Fibroblast of lung (primary cell): ENCODE measurements at regions not wholly inside any gene's neighbourhood (a gene's known extent, or its start where the extent isn't known, plus 50 kb on each side); places are given as distances from the start of the nearest gene placed in this dataset.
A peak's percentile ranks its signal among the peaks of the same experiment; 100 is the strongest.

Experiments
- DNase-seq, 2 donors: peaks; one replicate each; pipeline versions ENCODE4 v3.0.0 to v3.0.0-alpha.2; 2010; ENCODE audit warnings: low read depth in 2 of 2
- H2AFZ ChIP-seq: 2 replicates; pipeline ENCODE4 v1.5.1; 2012; ENCODE audit warnings: low read length, control low read depth, inconsistent platforms
- H3K27ac ChIP-seq: 2 replicates; pipeline ENCODE4 v1.5.1; 2011; ENCODE audit warnings: low read length, control low read depth; ENCODE audit not compliant: insufficient read depth
- H3K27me3 ChIP-seq: 2 replicates; pipeline ENCODE4 v1.5.1; 2011; ENCODE audit warnings: mild to moderate bottlenecking, low read length; ENCODE audit not compliant: control insufficient read depth, insufficient read depth
- H3K36me3 ChIP-seq: 2 replicates; pipeline ENCODE4 v1.5.1; 2011; ENCODE audit warnings: low read length; ENCODE audit not compliant: control insufficient read depth, insufficient read depth
- H3K4me1 ChIP-seq: 2 replicates; pipeline ENCODE4 v1.5.1; 2011; ENCODE audit warnings: low read length; ENCODE audit not compliant: control insufficient read depth, insufficient read depth; ENCODE audit errors: extremely low read depth
- H3K4me2 ChIP-seq: 2 replicates; pipeline ENCODE4 v1.5.1; 2011; ENCODE audit warnings: low read length, control low read depth; ENCODE audit not compliant: insufficient read depth; ENCODE audit errors: extremely low read depth
- H3K4me3 ChIP-seq, 4 experiments: fragments of 200-600 bp in 1 of 4; sonication (generic) in 1 of 4; replicated peaks in 1 of 4; 2 replicates each; pipeline ENCODE4 v1.5.1; 2011 to 2016; ENCODE audit warnings: low read length in 4 of 4, low read depth in 3 of 4, mild to moderate bottlenecking in 3 of 4, control low read depth in 2 of 4, inconsistent platforms in 1 of 4, mixed read lengths in 1 of 4; ENCODE audit not compliant: insufficient read depth in 1 of 4; ENCODE audit errors: control extremely low read depth in 1 of 4
- H3K79me2 ChIP-seq: 2 replicates; pipeline ENCODE4 v1.5.1; 2012; ENCODE audit warnings: mild to moderate bottlenecking, low read length, inconsistent platforms; ENCODE audit not compliant: control insufficient read depth, insufficient read depth
- H3K9ac ChIP-seq: 2 replicates; pipeline ENCODE4 v1.5.1; 2011; ENCODE audit warnings: mild to moderate bottlenecking, low read length, control low read depth; ENCODE audit not compliant: insufficient read depth
- H3K9me3 ChIP-seq: 2 replicates; pipeline ENCODE4 v1.5.1; 2012; ENCODE audit warnings: low read depth, low read length; ENCODE audit not compliant: control insufficient read depth, insufficient read depth
- H4K20me1 ChIP-seq: 2 replicates; pipeline ENCODE4 v1.5.1; 2011; ENCODE audit warnings: low read length; ENCODE audit not compliant: control insufficient read depth, insufficient read depth; ENCODE audit errors: extremely low read depth
- EZH2 ChIP-seq: IDR thresholded peaks from 2 replicates; pipeline ENCODE4 v1.5.1; 2012; ENCODE audit warnings: low read length, control low read depth, mild to moderate bottlenecking; ENCODE audit errors: missing control alignments
- TF ChIP-seq, protein P1 (sequence below), 2 donors: IDR thresholded peaks in 1 of 2; conservative IDR thresholded peaks in 1 of 2; 1 replicate in 1 of 2; 2 replicates in 1 of 2; pipeline ENCODE4 v1.5.1; 2011 to 2012; ENCODE audit warnings: low read length in 2 of 2, control low read depth in 1 of 2, inconsistent platforms in 1 of 2, low read depth in 1 of 2, mild to moderate bottlenecking in 1 of 2

DNA sequence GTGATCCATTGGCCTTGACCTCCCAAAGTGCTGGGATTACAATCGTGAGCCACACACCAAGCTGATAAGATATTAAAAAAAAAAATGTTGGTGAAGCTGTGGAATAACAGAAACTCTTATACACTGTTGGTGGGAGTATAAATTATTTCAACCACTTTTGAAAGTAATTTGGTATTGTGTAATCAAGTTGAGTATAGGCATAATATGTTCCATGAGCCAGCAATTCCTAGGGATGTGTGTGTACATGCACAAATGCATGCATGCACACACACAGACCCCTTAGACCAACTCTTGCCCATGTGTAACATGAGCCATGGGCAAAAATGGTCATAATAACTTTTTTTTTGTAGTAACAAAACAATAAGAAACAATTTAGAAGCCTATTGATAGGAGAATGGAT, 130.2 kb upstream of the ANKRD28 start:
- no peaks in the 10 kb centered on the region for H3K4me1 ChIP-seq
- no peak overlapping the region for H3K4me3 ChIP-seq
- TF ChIP-seq, protein P1, sequence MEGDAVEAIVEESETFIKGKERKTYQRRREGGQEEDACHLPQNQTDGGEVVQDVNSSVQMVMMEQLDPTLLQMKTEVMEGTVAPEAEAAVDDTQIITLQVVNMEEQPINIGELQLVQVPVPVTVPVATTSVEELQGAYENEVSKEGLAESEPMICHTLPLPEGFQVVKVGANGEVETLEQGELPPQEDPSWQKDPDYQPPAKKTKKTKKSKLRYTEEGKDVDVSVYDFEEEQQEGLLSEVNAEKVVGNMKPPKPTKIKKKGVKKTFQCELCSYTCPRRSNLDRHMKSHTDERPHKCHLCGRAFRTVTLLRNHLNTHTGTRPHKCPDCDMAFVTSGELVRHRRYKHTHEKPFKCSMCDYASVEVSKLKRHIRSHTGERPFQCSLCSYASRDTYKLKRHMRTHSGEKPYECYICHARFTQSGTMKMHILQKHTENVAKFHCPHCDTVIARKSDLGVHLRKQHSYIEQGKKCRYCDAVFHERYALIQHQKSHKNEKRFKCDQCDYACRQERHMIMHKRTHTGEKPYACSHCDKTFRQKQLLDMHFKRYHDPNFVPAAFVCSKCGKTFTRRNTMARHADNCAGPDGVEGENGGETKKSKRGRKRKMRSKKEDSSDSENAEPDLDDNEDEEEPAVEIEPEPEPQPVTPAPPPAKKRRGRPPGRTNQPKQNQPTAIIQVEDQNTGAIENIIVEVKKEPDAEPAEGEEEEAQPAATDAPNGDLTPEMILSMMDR (conservative IDR thresholded peaks at IDR 0.05 in 1 of 2, IDR thresholded peaks at IDR 0.05 in 1 of 2; ENCODE audit: low read depth in 1 of 2, low read length in 2 of 2) = no peak
- no peak for TF ChIP-seq EZH2
- H3K27ac ChIP-seq = no peak overlapping the region
- no peak overlapping the region for H3K9ac ChIP-seq
- H3K4me2 ChIP-seq = no peak overlapping the region
- no peak for DNase-seq
- H3K27me3 ChIP-seq = no peaks in the 10 kb centered on the region
- no peak overlapping the region for H2AFZ ChIP-seq
- no peaks in the 10 kb centered on the region for H3K36me3 ChIP-seq
- no peaks in the 10 kb centered on the region for H4K20me1 ChIP-seq
- no peaks in the 10 kb centered on the region for H3K79me2 ChIP-seq
- no peaks in the 10 kb centered on the region for H3K9me3 ChIP-seq

DNA sequence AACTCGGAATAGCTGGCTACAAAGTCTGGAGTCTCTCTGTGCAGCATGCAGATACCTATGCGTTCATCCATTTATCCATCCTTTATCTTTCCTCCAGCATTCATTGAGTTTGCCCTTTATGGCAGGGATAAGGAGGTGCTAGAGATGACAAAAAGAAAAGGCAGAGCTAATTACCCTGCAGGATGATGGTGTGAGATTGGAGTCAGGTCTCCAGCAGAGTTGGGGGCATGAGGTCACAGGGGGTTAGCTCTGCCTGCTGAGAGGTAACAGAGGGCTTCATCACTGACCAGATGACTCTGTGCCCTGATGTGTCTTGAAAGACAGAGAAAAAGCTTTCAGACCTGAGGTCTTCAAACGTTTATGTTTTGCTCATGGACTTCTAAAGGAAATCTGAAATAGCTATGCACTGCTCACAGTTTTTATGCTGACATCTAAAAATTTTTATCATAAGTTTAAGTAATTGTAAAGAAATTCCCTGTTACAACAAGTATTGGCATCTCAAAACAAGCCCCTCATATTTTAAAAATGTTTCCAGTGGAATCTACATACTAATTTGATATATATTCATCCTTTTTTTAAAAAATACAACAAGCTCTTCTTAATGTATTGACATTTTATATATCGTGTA, 132.3 kb upstream of the ANKRD28 start:
- Histone ChIP-seq H4K20me1 (no peaks in the 10 kb centered on the region), H3K4me1 (no peaks in the 10 kb centered on the region), H3K36me3 (no peaks in the 10 kb centered on the region)

DNA sequence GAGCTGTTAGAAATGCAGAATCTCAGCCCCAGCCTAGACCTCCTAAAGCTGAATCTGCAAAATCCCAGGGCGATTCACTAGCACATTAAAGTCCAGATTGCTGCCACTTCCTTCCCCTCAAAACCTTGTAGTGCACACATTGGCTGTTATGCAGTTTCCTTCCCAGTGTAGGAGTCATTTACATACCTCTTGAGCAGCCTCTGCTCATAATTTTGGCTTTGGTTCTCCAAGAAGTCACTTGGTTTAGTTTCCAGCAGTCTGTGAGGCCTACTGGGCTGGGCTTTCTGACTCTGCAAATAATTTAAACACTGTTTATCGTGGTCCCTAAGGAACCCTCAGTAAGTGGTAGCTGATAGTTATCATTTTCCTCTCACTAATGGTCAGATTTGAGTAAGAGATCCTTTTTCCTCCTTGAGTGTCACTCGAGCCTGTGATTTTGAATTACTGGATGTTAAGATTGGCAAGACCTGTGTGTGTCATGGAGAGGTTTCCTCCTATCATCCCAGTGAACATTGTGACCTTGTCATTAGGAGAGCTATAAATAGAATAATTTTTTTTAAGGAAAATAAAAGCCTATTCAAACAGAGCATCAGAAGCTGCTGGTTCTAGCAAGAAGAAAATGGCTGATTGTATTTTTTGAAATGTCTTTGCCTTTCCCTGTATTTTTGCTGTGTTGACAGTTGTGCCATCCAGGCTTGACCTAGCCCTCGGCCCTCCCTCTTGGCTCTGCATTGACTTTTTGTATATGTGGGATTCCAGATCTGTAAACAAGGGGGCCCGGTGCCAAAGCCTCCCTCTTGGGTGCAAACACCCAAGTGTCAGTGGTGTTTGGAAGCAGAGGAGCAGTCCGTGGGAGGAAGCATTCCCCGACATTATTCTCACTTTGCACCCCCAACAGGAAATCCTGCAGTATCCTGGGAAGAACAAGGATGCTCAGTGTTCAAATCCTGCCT, 134.8 kb upstream of the ANKRD28 start:
- TF ChIP-seq, protein P1 (conservative IDR thresholded peaks at IDR 0.05 in 1 of 2, IDR thresholded peaks at IDR 0.05 in 1 of 2; ENCODE audit: low read depth in 1 of 2, low read length in 2 of 2) = no peak
- TF ChIP-seq EZH2 = no peak
- H4K20me1 ChIP-seq = no peaks in the 10 kb centered on the region
- no peaks in the 10 kb centered on the region for H3K9me3 ChIP-seq
- DNase-seq = no peak
- peak overlapping the region; percentile 25 for H2AFZ ChIP-seq
- H3K27ac ChIP-seq = no peak overlapping the region
- no peak overlapping the region for H3K4me3 ChIP-seq
- H3K79me2 ChIP-seq = no peaks in the 10 kb centered on the region
- no peak overlapping the region for H3K4me2 ChIP-seq
- no peak overlapping the region for H3K9ac ChIP-seq
- no peaks in the 10 kb centered on the region for H3K27me3 ChIP-seq
- no peaks in the 10 kb centered on the region for H3K4me1 ChIP-seq
- no peaks in the 10 kb centered on the region for H3K36me3 ChIP-seq

More for the DNA sequence above, 132.3 kb upstream of the ANKRD28 start:
- Histone ChIP-seq H3K4me3 (no peak overlapping the region), H3K27me3 (no peaks in the 10 kb centered on the region), H3K4me2 (no peak overlapping the region), H3K79me2 (no peaks in the 10 kb centered on the region), H2AFZ (no peak overlapping the region), H3K27ac (no peak overlapping the region), H3K9me3 (no peaks in the 10 kb centered on the region), H3K9ac (no peak overlapping the region)
- DNase-seq = no peak
- TF ChIP-seq, protein P1 (conservative IDR thresholded peaks at IDR 0.05 in 1 of 2, IDR thresholded peaks at IDR 0.05 in 1 of 2; ENCODE audit: low read depth in 1 of 2, low read length in 2 of 2) = no peak
- no peak for TF ChIP-seq EZH2
